ENCODE measurements at regions not wholly inside any gene's neighbourhood (a gene's known extent, or its start where the extent isn't known, plus 50 kb on each side); places are given as distances from the start of the nearest gene placed in this dataset.
"Not testable (repeated sequence)": the region's sequence is repeated elsewhere in the genome, so short reads cannot be mapped to it uniquely, and the experiment has no call there.

DNA sequence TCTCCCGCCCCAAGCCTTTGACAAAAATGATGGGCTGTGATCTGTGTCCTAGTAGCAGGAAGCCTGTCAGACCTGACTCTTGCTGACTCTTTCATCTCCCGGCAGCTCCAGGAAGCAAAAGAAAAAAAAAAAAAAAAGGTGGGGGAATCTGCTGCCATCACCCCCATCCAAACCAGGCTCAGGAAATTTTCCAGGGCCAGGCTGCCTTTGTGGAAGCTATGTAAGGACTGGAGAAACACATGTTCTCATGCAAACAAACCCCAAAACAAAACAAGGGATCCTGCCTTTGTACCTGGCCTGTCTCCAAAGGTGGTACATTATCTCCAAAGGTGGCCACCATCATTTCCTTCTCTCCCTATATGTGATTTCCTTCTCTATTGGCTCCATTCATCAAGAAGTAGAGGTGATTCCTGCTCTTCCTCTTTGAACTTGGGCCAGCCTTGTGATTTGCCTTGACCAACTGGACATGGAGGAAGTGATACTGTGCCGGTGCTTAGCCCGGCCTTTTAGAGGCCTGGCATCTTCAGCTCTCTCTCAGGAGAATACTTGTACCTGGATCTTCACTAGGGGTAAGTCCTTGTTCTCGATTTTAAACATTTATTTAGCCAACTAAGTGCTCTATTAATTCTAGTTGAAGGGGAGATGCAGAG is 192.2 kb upstream of the SVIL start:
- DNase-seq (ENCODE audit: low read depth): no peak

DNA sequence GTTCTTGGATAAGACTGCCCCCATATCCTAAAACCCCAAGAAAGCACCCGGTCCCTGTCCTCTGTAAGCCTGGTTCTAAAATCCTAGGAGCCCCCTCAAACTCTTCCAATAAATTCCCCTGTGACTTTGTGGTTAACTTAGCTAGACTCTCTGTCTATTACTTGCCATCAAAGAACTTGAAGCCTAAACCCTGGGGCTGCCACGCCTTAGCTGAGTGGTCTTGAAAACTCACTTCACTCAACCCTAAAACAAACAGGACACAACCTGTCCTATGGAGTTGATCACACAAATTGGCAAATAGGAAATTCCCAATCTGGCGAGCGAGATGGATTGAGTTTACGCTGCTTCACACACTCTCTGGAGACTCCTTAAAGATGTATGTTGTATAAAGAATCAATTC is 191.4 kb upstream of the SVIL start:
- no peak for DNase-seq (ENCODE audit: low read depth)

DNA sequence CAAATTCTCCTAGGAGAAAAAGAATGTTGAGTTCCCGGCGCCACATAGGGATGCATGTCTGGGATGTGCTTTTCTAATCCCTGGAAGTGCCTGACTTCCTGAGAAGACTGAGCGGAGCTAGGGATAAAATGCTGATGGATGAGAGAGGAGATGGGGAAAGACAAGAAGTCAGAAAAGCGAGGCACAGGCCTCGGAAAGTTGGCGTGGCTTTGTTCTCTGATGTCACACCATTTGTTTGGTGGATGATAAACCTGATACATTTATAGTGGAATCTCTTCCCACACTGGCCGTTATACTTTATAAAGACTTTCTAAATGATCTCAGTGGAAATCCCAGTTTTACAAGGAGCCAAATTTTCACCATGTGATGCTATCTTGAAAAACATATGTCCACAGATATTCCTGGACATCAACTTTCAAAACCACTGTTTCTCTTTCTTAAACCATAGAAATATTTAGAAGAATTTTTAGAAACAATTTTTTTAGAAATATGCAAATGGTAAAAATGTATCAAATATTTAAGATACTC is 188.8 kb upstream of the SVIL start:
- no peak for DNase-seq (ENCODE audit: low read depth)

DNA sequence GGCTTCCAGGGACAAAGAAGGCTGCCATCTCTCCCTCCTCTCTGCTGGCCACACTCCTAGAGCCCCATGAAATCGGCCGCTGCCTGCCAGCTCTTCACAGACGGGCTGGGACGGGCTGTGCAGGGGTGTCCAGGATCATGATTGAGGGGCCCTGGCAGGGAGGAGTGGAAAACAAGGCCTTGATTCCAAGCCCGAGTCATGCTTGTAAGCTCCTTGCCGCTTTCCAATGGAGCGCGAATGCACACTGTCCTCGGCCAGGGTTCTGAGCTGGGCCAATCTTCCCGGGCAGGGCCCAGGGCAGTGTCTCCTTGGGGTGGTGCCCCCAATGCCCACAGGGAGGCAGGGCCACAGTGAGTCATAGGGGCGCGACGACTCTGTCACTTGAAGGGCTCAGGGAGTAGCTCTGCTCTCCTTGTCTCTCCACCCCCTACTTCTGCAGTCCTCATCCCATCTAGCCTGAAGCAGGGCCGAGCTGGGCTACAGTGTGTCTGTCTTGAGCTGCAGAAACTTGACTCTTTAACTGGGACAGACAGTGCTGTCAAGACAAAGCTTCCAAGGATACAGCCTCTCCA is 186.2 kb upstream of the SVIL start:
- DNase-seq (ENCODE audit: low read depth): no peak

DNA sequence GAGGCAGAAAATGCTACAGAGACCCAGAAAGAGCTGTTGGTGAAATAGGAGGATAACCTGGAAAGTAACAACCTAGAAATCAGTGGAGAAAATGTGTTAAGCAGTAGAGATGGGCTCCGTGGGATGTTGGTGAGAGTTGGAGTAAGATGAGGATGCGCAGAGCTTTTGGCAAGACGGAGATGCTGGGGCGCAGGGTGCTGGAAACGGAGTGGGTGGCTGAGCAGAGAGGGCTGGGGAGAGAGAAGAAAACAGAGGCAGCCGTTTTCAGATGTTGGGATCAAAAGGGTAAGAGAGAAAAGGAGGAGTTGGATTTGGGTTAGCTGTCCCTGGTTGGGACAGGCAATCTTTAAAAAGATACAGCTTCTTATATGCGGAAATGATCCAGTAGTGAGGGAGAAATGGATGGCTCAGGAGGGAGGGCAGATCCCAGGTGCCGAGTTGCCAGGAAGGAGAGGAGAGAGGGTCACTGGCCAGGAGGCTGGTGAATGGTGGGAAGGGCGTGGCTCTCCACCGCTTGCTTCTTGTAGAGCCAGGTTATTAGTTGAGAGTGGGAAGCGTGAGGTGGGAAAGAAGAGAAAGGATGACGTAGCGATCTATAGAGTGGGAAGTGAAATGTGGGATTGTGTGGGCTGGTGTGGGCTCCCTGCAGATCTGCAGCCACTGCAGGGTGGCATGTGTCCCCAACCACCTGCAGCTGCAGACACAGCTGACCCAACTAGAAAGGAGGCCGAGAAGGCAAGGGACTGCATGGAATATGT is 182.2 kb upstream of the SVIL start:
- no peak for DNase-seq (ENCODE audit: low read depth)

DNA sequence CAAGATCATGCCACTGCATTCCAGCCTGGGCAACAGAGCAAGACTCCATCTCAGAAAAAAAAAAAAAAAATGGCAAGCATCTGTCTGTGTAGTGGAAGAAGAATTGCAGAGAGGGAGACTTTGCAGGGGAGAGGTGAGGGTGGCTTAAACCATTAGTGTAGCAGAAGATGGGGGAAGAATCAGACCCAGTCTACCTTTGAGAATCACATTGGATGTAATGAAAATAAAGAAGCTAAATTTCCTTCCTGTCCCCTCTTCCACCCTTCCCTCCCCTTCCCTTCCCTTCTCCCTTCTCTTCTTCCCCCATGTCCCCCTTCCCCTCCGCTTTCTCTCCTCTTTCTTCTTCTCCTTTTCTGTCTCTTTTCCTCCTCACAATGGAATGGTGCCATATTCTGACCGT is 180.8 kb upstream of the SVIL start:
- DNase-seq (ENCODE audit: low read depth): no peak

DNA sequence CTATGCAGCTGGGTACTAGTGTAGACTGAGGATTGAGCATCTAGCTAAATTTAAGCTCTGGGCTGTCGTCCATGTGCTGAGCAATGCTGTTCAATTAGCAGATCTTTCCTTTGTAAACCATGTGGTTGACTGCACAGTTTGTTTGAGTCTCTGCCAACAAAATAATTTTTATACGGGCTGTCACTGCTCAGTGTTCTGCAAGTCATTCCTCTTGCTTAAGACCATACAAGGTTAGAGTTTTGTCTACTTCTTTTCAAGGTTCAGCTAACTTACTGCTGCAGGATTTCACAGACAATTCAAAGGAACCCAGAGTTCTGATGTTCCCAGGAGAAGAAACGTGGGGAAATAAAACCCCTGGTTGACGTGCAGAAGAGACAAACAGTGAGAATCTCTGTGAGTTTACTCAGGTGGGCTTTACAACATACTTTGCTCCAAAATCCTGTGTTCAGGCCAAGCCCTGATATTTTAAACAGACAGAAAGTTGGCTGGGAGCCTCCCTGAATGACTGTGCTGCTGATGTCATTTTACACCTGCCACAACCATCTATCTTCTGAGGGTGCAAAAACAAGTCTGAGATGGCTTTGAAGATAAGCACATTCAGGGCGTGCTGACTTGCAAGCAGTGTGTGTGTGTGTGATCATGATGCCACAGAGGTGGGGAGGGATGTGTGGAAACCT is 177.1 kb upstream of the SVIL start:
- peak; percentile 98 for DNase-seq (ENCODE audit: low read depth)

DNA sequence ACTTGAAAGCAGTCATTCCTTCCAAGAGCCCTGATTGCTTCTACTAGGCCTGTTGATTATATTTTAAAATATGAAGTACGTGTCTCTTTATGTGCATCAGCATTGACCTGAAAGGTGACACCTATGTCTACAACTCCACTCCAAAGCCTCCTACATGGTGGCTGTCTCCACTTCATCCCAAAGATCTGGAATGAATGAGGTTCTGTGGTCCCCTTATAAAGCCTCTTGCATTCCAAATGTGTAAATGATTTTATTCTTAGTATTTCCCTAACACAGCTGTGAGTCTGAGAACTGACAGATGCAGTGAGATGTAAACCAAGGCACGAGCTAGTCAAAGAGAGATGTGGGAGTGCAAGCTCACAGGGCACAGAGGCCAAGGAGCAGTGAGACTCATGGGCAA is 176.0 kb upstream of the SVIL start:
- DNase-seq (ENCODE audit: low read depth): no peak

DNA sequence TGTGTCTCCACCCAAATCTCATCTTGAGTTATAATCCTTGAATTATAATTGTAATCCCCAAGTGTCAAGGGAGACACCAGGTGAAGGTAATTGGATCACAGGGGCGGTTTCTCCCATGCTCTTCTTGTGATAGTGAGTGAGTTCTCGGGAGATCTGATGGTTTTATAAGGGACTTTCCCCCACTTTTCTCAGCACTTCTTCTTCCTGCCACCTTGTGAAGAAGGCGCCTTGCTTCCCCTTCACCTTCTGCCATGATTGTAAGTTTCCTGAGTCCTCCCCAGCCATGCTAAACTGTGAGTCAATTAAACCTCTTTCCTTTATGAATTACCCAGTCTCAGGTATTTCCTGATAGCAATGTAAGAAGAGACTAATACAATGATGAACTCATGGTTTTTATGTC is 175.5 kb upstream of the SVIL start:
- not testable (repeated sequence) for DNase-seq (ENCODE audit: low read depth)

DNA sequence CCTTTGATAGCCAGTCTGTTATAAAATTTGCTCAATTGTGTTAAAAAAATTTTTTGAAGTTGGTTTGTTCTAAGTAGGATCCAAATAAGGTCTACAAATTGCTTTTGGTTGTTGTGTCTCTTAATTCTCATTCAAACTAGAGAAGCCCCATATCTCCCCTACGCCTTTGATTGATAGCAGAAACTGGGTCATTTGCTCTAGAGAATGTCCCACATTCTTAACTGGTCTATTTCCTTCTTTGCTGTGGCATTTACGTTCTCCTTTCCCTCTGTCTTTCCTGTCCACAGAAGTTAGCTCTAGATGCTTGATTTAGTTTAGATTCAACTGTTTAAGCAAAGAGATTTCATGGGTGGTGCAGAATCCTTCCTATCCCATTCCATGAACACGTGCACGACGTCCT is 174.6 kb upstream of the SVIL start:
- DNase-seq (ENCODE audit: low read depth): no peak

DNA sequence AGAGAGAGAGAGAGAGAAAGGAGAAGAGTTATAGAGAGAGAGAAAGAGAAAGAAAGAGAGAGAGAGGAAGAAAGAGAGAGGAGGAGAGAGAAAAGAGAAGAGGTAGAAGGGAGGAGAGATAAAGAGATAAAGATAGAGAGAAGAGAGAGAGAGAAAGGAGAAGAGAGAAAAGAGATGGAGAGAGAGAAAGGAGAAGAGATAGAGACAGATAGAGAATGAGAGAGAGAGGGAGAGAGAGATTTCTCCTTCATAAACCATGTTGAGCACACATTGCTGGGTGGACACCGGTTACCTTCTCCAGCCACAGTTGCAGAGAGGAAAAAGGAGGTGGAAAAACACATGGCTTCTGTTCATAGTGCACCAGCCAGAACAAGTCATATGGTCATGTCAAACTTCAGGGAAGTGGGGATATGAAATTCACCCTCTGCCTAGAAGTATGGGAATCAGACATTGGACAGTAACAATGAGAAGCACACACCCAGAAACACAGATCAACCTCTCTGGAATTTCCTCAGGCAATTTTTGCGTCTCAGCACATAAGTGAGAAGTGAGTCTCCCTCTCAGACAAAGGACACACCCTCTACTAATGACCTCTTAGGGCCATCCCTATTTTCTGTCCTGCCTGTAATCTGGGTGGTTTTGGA is 172.5 kb upstream of the SVIL start:
- DNase-seq (ENCODE audit: low read depth): peak; percentile 67

DNA sequence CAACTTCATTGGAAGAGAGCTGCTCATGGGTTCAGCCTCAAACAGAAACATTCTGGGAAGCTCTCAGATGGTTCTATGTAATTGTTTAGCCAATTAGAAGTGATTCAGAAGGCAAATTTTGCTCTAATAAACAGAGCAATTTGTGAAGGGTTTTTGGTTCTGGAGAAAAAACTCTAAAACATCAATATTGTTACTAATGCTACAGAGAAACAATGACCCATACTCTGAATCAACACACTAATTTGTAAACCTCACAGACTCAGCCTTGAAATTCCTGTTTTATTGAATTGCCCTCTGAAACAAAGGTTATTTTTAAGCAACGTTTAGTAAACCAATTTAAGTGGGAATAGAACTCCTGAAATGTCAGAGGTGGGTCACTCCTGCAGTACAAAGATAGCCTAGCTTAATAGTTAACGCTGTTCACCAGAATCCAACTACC is 171.6 kb upstream of the SVIL start:
- DNase-seq (ENCODE audit: low read depth): peak; percentile 17

DNA sequence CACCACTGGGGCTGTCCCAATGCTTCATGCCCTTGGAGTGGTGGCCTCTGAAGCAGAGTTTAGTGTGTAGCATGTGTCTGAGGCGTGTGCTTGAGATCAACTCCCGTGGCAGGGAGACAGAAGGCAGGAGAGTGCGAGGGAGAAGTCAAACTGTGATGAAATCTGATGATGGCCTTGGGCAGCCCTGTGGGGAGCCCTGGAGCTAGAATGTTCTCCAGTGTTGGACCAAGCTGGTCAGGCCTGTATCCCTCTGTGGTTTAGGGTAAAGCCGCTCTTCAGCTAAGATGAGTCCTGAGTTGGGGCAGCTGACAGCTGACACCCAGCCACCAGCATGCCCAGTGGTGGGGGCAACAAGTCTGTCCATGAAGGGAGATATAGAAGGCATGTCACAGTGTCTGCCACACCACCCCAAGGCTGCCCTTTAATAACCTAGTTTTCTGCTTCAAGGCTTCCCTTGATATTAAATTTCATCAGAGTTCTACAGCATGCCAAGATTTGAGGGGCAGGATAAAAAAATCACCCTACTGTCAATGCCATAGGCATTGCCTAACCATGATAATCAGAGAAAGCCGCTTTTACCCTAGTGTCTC is 170.5 kb upstream of the SVIL start:
- DNase-seq (ENCODE audit: low read depth): peak; percentile 77

DNA sequence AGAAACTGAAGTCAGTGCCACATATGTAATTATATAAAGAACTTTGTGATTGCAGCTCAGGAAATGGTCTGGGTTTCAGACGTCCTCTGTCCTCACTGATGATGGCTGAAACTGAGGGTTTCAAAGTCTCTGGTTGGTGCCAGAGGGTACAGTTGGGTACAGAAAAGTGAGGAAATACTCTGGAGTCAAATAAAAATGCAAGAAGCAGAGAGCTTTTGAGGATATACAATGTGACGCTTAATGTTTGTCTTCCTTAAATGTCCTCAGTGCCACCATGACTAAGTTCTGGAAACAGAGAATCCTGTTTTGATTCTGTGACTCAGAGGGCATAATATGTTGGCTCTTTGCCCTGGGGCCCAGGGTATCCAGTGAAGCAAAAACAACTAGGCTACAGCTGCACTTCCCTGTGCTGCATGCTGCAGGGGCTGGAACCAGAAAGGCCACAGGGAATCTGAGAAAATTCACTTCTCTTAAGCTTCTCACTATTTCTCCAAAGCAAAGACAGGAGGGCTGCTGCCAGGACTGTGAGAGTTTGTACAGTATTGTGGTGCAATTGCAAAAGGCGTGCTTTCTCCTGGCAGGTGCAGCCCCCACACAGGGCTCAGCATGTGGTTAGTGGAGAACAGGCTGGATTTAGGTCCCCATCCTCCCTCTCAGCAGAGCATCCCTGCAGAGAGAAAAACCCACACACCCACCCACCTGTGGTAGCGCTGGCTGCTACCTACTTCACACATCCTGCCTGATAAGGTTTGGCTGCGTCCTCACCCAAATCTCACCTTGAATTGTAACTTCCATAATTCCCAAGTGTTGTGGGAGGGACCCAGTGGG is 169.5 kb upstream of the SVIL start:
- DNase-seq (ENCODE audit: low read depth): peak; percentile 94

DNA sequence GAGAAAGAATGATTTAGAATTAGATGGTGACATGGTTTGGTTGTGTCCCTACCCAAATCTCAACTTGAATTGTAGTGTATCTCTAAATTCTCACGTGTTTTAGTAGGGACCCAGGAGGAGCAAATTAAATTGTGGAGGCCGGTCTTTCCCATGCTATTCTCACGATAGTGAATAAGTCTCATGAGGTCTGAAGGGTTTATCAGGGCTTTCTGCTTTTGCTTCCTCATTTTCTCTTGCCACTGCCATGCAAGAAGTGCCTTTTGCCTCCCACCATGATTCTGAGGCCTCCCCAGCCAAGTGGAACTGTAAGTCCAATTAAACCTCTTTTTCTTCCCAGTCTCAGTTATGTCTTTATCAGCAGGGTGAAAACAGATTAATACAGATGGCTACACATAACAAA is 167.4 kb upstream of the SVIL start:
- DNase-seq (ENCODE audit: low read depth): no peak

DNA sequence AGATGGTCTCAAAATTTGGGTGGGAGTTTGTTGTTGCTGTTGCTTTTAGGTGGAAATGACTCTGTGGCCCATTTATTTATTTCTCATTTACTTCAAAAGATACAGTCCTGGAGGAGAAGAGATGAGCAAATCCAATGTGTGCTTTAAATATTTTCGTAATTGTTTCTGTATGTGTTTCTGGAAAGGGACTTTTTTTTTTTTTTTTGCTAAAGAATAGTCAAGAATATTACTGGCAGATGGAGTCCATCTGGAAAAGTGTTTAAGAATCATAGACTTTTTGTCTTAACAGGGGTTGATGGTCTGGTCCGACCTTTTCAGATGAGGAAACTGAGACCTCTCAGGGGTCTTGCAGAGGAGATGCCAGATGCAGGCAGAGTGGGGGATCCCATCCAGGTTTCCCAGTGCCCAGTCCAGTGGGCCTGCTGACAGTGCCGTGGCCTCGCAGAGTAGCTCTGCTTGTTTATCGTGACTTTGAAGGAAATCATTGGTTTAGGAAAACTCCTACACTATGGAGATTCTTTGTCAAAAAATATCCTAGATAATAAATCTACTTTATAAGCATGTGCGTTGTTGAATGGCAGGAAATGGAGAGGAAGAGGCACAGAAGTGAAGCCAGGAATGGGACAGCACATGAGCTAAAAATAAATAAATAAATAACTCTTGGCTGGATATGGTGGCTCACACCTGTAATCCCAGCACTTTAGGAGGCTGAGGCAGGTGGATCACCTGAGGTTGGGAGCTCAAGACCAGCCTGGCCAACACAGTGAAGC is 164.3 kb upstream of the SVIL start:
- DNase-seq (ENCODE audit: low read depth): peak; percentile 67

DNA sequence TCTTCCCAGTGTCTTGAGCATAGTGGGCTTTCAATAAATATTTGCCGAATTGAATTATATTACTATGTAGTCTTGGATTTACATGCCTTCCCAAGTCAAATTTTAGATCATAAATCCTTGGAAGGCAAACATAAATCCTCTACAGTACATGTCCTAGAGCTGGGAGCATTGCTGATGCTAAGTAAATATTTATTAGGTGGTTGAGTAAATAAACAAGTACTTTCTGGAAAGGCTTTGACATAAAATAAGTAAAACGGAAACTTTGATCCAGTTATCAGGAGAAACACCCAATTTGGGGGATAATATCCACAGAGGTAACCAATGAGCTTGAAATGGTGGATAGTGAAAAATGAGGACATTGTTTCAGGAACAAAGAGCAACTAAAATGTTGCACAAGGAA is 162.8 kb upstream of the SVIL start:
- no peak for DNase-seq (ENCODE audit: low read depth)

DNA sequence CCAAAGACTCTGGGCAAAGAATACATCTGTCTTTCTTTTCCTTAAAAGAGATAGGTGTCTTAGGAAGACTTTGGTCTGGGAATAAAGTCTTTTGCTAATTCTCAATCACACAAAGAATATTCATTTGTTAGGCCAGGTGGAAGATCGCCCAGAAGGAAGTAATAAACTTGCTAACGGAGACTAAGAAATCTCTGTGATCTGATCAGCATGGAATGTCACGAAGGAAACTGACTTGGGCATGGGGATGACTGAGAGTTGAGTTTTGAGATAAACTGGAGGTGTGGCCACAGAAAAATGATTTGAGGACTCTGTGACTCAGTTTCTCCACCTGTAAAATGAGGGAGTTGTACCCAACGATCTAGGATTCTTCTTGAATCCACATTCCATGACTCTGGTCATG is 161.1 kb upstream of the SVIL start:
- DNase-seq (ENCODE audit: low read depth): no peak

DNA sequence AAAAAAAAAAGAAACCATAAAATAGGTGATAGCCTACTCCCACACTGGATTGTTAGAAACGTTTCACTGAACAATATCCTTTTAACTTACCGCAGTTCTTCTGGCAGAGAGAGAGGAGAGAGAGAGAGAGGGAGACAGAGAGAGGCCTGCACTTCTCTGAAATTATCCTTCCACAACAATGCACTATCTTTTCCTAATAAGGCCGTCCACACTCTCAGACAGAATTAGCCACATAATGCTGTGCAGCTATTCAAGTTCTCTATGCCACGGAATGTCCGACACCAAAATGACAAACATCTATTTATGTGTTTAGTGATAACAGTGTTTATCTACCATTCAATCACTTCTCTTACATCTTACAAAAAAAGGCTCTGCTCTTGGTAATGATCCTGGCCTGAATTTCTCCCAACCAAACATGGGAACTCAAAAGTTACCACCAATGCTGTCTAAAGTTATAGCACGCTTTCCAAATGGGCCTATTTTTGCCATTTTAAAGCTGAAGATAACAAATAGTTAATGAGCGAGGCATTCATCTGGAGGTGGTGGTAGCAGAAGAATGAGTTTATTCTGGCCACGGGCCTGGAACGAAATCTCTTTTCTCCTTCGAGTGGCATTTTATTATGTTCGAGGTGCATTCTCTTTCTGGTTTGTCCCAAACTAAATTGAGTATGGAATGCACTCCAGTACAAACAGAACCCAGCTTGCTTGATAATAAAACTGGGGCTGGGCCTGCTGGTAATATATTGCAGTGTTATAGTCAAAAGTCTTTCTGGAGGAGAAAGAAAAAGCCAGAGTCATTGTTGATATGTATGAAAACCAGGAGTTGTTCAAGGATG is 160.2 kb upstream of the SVIL start:
- no peak for DNase-seq (ENCODE audit: low read depth)
